ENCODE measurements at regions not wholly inside any gene's neighbourhood (a gene's known extent, or its start where the extent isn't known, plus 50 kb on each side); places are given as distances from the start of the nearest gene placed in this dataset.

DNA sequence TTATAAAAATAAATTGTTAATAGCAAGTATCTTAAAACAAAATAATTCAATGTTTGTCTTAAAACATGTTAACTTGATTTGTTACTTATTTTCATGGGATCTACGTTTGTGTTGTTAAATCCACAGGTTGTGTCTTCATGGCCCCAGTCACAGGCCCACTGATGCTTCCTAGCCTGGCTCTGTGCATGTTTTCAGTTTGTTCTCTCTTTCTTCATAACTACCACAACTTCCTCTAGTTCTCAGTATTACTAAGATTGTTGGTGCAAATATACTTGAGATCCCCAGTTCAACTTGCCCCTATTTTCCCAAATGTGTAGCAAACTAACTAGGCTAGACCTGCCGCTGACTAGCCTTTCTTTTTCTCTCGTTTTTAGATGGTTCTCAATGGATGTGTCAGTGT is 250.5 kb downstream of the NRIP1 start:
- TF ChIP-seq, protein P1, sequence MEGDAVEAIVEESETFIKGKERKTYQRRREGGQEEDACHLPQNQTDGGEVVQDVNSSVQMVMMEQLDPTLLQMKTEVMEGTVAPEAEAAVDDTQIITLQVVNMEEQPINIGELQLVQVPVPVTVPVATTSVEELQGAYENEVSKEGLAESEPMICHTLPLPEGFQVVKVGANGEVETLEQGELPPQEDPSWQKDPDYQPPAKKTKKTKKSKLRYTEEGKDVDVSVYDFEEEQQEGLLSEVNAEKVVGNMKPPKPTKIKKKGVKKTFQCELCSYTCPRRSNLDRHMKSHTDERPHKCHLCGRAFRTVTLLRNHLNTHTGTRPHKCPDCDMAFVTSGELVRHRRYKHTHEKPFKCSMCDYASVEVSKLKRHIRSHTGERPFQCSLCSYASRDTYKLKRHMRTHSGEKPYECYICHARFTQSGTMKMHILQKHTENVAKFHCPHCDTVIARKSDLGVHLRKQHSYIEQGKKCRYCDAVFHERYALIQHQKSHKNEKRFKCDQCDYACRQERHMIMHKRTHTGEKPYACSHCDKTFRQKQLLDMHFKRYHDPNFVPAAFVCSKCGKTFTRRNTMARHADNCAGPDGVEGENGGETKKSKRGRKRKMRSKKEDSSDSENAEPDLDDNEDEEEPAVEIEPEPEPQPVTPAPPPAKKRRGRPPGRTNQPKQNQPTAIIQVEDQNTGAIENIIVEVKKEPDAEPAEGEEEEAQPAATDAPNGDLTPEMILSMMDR (optimal IDR thresholded peaks at IDR 0.05 in 1 of 3, IDR thresholded peaks at IDR 0.05 in 1 of 3, conservative IDR thresholded peaks at IDR 0.05 in 1 of 3; ENCODE audit: extremely low read depth in 1 of 3, insufficient read depth in 2 of 3, low read length in 3 of 3) = no peak
- TF ChIP-seq EZH2 (IDR thresholded peaks at IDR 0.05; ENCODE audit: low read length) = no peak
